GM21515 (cell line): ENCODE measurements at regions not wholly inside any gene's neighbourhood (a gene's known extent, or its start where the extent isn't known, plus 50 kb on each side); places are given as distances from the start of the nearest gene placed in this dataset.
"Not testable (repeated sequence)": the region's sequence is repeated elsewhere in the genome, so short reads cannot be mapped to it uniquely, and the experiment has no call there.

Source experiments
- ATAC-seq: cut with Tn5 transposase; IDR thresholded peaks from one replicate; pipeline ENCODE4 v1.9.1; 2021; ENCODE audit not compliant: unreplicated experiment

- ATAC-seq = no peak
Observed at GRCh38 chr1:242651817-242652216, 127.3 kb upstream of the PLD5 start.

DNA sequence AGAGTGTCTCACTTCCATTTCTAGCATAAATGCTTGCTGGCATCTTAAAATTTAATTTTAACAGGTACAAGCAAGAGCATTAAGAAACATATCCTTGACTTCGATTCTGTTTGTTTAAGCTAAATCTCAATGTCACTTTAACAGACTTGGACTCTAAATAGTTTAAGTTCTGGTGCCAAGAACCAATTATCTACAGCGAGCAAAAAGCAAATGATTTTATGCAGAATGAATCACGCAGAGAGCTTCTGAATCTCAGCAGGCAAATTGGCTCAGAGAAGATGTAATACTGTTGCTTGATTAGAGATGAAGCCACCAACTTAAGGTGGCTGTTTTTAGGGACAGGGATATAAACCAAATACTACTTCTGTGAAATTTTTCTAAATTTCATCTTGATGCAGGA, 117.0 kb upstream of the PLD5 start:
- no peak for ATAC-seq

DNA sequence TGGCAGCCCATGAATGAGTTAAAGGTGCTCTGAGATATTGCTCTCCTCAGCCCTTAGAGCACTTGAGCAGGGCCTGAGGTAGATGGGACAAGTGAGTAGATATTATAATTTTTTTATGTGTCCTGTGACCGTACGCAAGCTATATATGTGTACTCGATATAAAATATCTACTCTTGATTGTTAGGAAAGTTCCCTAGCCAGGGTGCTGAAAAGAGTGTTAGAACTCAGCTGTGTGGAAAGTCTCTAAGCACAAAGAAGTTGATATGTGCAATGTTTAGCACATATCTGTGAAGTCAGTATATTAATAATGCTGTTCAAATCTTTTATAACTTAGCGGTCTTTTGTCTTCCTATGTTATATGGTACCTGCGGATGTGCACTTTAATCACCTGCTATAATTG, 114.6 kb upstream of the PLD5 start:
- ATAC-seq = no peak

DNA sequence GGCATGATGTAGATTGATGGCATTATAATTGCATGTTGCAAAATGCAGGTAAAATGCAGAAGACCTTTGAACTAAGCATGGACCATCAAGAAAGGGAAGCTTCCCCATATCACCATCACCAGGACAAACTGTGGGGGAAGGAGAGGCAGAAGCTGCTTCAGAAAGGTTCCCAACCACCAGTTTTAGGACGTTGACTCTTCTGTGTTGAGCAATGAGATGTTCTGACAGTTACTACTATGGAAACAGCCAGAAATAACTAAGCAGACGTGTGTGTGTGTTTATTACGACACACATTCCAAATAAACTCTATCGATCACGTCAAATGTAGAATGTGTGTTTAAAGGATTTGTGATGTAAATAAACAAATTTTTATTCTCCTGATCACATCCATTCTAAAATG, 110.2 kb upstream of the PLD5 start:
- ATAC-seq = no peak

DNA sequence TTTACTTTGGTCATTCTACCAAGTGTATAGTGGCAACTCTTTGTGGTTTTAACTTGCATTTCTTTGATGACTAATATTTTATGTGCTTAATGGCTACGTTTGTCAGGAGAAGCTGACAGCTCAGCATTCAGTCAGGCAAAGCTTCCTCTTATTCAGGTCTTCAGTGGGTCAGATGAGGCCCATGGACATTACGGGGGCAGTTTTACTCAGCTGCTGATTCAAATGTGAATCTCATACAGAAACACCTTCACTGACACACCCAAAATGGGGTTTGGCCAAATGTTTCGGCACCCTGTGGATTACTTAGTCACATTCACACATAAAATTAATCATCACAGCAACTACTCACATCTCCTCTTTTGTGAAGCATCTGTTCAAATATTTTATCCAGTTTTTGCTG, 104.9 kb upstream of the PLD5 start:
- ATAC-seq = no peak

DNA sequence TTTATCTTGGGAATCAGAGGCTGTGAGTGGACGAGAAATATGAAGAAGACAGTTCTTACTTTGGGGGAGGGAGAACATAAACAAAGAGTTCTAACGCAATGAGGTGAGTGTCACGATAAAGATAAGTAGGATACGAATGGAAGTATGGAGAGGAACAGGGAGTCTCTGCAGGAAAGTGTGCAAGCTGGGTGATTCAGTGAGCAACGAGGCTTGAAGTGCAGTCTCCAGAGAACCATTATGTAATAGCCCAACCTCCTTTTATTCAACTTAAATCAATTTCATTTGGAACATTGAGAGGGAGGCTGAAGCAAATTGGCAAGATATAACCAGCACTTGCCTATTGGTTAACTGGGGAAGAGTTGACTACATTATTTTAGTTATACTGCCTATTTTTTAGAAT, 99.3 kb upstream of the PLD5 start:
- no peak for ATAC-seq

DNA sequence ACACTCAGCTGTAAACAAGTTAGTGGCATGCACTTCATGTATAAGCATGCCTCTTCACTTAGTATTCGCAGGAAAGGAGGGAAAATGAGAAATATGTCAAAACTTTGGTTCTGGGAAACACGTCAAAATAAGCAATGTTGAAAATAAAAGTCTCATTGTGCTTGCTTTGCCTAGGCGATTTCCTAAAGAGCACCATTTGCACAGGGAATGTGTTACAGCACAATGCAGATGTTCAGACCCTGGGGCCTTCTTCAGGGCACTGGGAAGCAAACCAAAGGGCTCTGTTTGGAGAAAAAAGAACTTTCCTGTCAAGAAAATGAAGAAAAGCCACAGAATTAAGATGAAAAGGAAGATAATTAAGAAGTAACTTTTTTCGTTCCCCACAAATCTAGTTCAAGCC, 98.6 kb upstream of the PLD5 start:
- ATAC-seq = no peak

GRCh38 chr1:242613266-242613815, 88.8 kb upstream of the PLD5 start:
- no peak for ATAC-seq

- ATAC-seq = no peak
Observed at GRCh38 chr1:242610209-242610608, 85.7 kb upstream of the PLD5 start.

GRCh38 chr1:242605521-242605920, 81.0 kb upstream of the PLD5 start:
- ATAC-seq = no peak

DNA sequence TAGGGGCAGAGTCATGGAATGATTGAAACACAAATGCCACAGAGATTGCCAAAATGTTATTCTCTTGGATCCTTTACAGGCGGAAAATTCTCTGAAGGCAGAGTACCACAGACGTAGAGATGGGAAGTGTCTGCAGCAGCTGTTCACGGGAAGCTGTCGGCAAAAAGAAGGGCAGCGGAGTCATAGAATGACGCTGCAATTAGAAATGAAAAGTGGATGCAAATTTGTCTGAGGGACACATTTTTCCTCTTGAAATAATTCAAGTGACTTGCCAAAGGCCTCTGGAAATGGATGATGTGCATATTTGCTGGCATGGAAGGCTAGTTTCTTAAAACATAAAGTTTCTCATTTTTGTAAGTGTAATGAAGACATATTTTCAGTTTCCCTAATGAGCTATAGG, 77.5 kb upstream of the PLD5 start:
- ATAC-seq = no peak

DNA sequence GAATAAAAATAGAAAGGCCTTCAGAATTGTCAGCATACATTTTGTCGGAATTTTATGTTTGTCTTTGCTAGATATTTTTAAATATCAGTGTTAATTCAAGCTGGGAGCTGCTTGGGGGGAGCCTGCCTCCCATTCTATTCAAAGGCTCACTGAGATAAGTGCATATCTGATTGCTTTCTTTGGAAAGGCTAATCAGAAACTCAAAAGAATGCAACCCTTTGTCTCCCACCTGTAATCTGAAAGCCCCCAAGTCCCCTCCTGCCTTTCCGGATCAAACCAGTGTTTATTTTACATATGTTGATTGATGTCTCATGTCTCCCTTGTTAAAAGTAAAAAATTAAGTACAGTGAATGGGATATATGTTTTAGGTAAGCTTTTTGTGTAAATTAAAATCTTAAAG, 69.3 kb upstream of the PLD5 start:
- not testable (repeated sequence) for ATAC-seq

- no peak for ATAC-seq
Observed at GRCh38 chr1:242586360-242586680, 61.8 kb upstream of the PLD5 start.

- ATAC-seq = no peak
Observed at GRCh38 chr1:242585616-242586359, 61.3 kb upstream of the PLD5 start.

- no peak for ATAC-seq
Observed at GRCh38 chr1:242582669-242583068, 58.2 kb upstream of the PLD5 start.

- ATAC-seq = no peak
Observed at GRCh38 chr1:242579528-242580235, 55.2 kb upstream of the PLD5 start.
